NCI-H1092 treated with DMSO at 0.1 percent for 48 hours (cell line): ENCODE measurements at regions not wholly inside any gene's neighbourhood (a gene's known extent, or its start where the extent isn't known, plus 50 kb on each side); places are given as distances from the start of the nearest gene placed in this dataset.

Experiments
- DNase-seq: peaks from one replicate; lab custom pipeline; 2025; lab: John Stamatoyannopoulos, UW

- DNase-seq: no peak
Measured at GRCh38 chr12:19710811-19711793, 271.8 kb downstream of the AEBP2 start.

DNA sequence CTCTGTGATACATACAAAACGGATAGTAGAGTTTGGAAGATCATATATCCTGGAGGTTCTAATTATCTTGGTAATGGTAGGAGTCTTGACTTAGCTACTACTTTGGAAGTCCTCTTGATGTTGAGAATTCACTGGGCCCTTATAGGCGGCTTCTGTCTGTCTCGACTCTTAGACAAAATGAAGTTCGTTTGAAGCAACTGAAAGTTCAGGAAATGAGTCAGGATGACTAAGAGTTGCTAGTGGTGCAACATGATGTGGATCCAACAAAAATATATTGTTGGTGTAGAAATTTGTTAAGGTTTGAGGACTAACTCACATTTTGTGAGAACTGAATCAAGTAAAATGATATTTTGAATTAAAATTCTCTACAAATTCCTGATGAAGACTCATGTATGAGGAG lies 272.7 kb downstream of the AEBP2 start:
- DNase-seq: no peak

GRCh38 chr12:19718401-19718800 lies 279.1 kb downstream of the AEBP2 start:
- DNase-seq: no peak

- no peak for DNase-seq
Measured at GRCh38 chr12:19719672-19720071, 280.4 kb downstream of the AEBP2 start.

DNA sequence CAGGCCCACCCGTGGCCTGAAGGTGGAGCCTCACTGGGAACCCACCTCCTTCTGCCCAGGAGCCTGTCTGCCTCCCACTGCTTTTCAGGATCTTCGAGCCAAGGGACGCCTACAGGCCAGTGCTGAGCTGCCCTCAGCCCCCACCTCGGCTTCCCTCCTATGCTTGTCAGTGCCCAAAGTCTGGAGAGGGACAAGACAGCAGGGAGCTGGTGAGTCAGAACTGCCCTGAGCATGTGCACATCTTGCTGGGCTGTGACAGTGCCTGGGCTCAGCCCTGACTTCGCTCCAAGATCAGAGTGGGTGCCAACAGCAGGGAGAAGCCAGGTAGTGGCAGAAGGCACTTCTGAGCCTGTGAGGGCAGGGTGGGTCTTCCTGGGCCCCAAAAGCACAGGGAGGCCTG lies 286.8 kb downstream of the AEBP2 start:
- DNase-seq: no peak

DNA sequence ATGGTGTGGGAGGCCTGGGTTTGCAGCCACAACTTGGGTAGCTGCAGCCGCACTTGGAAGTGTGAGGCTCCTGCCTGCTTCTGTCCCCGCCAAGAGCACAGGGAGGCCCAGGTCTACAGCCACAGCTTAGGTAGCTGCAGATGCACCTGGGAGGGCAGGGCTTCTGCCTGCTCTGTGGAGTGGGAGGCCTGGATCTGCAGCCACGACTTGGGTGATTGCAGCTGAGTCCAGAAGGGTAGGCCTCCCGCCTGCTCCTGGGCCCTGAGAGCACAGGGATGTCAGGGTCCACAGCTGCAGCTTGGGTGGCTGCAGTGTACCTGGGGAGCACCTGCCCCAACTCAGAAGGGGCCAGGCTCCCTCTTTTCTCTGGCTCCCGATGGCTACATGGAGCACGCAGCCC lies 287.3 kb downstream of the AEBP2 start:
- DNase-seq: no peak

DNA sequence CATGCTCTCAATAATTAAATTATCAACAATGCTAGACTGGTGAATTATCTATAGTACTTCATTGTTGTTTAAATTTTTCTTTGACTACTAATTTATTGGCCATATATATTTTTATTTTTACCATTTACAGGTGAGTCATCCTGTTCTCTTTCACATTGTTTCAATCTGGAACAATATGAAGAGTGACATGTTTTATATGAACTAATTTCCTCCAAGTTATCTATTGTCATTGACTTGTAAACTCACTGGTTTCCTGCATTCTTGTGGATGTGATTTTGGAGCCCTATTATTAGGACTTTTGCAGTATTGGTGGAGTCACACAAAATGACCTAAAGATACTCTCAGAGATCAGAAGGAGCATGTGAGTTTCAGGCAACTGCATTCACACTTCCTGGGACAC lies 297.7 kb downstream of the AEBP2 start:
- no peak for DNase-seq

- peak; percentile 39 for DNase-seq
Measured at GRCh38 chr12:19739195-19739776, 300.0 kb downstream of the AEBP2 start.

DNA sequence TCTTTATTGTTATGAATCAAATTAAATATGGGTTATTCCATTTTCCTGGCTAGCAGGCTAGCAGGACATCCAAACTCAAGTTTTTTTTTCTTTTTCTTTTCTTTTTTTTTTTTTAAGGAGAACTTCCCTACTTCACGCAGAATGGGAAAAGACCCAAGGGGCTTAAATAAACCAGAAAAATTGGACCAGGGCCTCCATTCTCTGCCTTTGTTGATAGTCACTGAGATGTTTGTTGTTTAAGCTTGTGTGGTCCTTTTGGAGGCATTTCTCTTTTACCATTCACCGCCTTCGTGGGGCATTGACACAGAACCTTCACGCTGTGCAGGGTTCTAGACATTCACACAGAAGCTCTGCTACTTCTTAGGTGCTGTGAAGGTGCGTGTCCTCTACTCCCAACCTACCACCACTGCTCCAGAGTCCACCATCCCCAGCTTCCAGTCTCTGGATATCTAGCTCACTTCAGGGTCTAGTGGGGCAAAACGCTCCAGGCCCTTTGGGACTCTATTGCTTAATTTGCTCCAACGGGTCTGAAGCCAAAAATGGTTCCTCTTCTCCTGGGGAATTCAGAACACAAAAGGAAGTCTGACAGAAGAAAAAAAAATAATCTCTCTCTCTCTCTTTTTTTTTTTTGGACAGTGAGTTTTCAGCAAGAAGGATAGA lies 301.3 kb downstream of the AEBP2 start:
- no peak for DNase-seq

- DNase-seq: no peak
Measured at GRCh38 chr12:19741132-19741489, 301.8 kb downstream of the AEBP2 start.

GRCh38 chr12:19744705-19745218 lies 305.5 kb downstream of the AEBP2 start:
- peak; percentile 38 for DNase-seq

DNA sequence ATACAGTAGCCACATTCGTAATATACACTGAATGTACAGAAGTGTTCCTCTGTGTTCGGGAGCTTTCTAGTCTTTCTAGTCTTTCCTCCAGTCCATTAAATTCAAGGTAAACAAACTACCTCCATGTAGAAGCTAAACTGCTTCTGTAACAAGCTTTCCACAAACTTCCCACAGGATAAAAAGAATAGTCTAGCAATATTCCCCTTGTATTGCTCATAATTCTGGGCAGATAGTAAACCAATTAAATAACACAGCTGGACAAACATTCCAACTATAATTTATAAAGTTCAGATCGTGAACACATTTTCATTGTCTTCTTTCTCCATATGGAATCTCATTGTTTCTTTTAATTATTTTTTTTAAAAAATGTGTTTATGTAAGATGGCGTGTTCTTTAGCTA lies 307.2 kb downstream of the AEBP2 start:
- no peak for DNase-seq

GRCh38 chr12:19749906-19750574 lies 310.7 kb downstream of the AEBP2 start:
- DNase-seq: no peak

GRCh38 chr12:19751078-19751477 lies 311.8 kb downstream of the AEBP2 start:
- DNase-seq: no peak

DNA sequence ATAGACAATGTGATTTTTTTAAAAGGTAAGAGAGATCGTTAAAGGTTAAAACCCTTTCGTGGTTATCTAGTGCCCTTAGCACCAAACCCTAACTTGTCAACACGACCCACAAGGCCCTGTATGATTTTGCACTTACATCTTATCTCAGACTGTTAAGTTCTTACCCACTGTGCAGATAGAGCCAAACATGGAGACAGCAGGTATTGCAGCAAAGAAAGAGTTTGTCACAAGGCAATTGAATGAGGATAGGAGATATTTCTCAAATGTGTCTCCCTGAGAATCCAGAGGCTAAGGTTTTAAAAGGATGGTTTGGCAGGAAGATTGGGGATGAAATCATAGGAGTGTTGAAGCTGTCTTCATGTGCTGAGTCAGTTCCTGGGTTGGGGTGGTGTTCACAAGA lies 313.4 kb downstream of the AEBP2 start:
- DNase-seq: no peak

GRCh38 chr12:19755136-19755535 lies 315.8 kb downstream of the AEBP2 start:
- no peak for DNase-seq

DNA sequence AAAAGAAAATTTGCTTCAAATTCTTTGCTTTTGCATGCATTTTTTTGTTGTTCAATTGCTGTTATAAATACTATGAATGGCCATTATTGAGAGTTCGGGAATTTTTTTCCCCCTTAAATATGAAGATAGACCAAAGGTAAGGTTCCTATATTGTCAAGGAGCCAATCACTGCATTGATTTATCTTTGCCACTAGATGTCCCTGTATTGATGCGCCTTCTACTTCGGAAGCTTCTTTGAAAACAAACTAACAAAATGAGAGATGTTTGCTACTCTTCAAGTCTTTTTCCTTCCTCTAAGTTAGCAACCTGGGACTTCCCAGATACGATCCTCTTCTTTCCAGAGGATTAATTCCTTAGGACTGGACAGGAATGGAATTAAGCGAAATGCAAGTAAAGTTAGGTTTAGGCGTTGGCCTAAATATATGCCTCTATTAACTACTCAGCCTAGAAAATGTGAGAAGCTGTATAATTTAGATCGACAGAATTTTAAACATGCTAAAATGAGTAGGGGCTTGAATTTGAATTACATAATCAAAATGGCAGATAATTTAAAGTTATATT lies 318.1 kb downstream of the AEBP2 start:
- DNase-seq: peak; percentile 61

DNA sequence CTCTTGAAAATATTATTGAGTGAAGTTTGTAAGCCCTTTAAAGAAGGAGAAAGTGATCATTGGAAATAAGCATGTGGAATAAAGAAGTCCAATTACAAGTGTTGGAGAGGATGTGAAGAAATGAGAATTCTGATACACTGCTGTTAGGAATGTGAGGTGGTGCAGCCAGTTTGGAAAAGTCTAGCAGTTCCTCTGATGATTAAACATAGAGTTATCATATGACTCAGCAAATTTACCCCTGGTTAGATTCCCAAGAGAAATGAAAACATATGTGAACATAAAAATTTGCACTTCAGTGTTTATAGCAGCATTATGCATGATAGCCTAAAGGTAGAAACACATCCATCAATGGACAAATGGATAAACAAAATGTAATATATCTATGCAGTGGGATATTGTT lies 319.9 kb downstream of the AEBP2 start:
- DNase-seq: no peak

- no peak for DNase-seq
Measured at GRCh38 chr12:19760611-19761010, 321.3 kb downstream of the AEBP2 start.

DNA sequence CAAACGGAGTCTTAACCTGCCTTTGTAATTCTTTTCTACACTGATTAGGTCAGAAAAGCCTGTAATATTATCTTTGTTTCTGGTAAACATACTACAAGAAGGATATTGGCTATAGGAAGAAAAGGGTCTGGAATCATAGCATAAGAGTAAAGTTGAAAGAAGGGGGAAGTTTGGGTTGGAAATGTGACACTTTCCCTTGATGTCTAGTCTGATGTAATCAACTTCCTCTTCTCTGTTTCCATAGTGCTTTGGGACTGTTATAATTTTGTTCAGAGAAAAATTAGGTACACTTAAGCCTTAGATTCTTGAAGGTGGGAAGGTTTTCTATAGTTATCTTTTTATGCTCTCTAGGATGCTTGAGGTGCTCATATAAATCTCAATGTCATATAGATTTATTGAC lies 322.2 kb downstream of the AEBP2 start:
- DNase-seq: no peak

GRCh38 chr12:19763488-19763887 lies 324.2 kb downstream of the AEBP2 start:
- no peak for DNase-seq

GRCh38 chr12:19764408-19764807 lies 325.1 kb downstream of the AEBP2 start:
- DNase-seq: no peak
